CD1c-positive myeloid dendritic cell (primary cell): ENCODE measurements at regions not wholly inside any gene's neighbourhood (a gene's known extent, or its start where the extent isn't known, plus 50 kb on each side); places are given as distances from the start of the nearest gene placed in this dataset.
A peak's percentile ranks its signal among the peaks of the same experiment; 100 is the strongest.
"Not testable (repeated sequence)": the region's sequence is repeated elsewhere in the genome, so short reads cannot be mapped to it uniquely, and the experiment has no call there.

Experiments used
- DNase-seq: peaks from one replicate; pipeline ENCODE4 v3.0.0-alpha.2; 2016; ENCODE audit errors: extremely low spot score

DNA sequence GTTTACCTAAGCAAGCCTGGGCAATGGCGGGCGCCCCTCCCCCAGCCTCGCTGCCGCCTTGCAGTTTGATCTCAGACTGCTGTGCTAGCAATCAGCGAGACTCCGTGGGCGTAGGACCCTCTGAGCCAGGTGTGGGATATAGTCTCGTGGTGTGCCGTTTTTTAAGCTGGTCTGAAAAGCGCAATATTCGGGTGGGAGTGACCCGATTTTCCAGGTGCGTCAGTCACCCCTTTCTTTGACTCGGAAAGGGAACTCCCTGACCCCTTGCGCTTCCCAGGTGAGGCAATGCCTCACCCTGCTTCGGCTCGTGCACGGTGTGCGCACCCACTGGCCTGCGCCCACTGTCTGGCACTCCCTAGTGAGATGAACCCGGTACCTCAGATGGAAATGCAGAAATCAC is 442.6 kb upstream of the MTPN start:
- not testable (repeated sequence) for DNase-seq

DNA sequence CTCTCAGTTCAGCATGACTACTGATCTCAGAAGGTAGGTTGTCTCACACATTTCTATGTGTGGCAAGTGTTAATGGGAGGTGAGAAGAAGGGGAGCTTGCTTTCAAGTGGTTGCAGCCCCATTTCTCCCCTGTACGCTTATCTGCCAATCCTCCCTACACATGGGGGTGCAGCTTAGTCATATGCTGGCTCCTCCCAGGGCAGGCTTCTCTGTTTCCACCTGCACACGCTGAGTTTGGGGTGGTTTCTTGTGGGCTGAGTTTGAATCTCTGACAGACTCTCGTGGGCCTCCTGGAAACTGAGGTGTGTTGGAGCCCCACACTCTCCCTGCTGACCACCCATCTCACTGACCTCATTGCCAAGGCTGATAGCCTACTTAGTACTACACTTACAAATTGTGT is 435.8 kb upstream of the MTPN start:
- no peak for DNase-seq

DNA sequence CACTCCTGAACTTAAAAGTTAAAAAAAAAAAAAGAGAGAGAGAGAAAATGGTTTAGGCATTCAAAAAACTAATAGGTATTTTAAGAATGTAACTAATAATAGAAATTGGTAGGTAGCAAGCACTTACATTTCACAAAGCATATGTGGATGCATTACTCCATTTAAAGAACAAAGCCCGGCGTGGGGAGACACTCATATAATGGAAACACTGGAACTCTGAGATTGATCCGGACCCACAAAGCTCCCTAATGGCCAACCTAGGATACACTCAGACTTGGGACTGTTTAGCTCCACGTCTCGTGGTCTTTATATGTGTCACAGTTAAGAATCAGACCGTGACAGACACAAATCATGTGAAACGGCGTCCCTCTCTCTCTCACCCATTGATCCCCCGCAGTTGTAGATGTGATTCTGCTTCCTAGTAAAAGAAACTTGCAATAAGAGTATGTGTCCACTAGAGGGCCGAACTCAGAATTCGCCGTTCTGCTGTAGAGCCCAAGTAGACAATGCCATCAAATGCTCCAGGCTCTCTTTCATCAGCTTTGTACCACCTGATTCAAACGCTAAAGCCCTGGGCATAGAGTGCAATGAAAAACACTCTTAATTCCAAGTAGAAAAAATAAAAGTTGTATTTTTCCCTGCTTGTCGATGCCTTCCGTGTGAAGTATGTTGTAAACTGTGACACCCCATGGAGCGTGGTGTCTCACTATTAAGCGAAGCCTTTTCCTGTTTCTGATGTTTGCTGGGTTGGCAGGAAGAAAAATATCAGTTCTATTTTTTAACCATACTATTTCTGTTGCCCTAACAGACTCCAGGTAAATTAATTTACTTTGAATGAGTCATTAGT is 429.0 kb upstream of the MTPN start:
- peak; percentile 48 for DNase-seq

DNA sequence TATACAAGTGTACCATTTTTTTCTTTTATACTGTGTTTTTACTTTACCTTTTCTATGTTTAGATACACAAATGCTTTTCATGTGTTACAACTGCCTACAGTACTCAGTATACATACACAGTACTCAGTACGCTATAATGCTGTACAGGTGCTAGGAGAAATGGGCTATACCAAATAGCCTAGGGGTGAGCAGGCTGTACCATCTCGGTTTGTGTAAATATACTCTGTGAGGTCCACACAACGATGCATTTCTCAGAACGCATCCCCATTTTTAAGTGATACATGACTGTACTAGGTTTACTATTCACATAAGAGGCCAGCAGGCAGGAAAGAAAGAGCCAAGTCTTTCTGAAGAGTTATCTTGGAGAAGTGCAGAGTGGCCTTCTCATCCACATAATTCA is 426.4 kb upstream of the MTPN start:
- no peak for DNase-seq

DNA sequence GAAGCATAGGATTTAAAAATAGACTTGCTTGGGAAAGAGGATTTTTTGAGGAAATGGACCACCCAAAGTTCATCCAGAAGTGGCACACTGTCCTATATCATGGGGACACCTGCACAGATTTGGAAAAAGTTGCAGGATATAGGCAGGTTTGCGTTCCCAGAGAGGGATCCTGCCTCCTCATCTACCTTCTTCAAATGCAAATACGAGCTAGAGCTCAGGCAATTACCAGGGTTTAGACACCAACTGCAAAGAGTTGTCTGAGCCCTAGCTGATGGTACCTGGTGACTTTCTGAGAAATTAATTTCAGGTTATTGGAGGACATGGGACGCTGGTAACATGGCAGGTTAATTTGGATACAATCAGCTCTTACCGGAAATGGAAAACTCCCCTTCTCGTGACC is 423.7 kb upstream of the MTPN start:
- DNase-seq = no peak

DNA sequence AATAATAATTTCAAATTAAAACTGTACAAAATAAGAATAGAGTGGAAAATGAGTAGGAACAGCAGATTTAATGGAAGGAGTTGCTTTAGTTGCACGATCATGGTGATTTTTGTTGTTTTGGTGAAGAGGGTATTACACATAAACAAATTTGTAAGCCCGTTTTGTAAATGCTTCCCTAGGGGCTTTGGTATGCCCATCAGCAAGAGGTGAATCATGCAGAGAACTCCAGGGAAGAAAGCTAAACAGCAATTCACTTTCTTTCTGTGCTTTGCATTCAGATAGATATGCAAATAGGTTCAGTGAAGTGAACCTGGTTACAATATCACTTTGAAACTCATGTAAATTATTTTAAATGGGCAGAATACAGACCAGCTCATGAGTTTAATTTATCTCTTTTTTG is 422.2 kb upstream of the MTPN start:
- no peak for DNase-seq

DNA sequence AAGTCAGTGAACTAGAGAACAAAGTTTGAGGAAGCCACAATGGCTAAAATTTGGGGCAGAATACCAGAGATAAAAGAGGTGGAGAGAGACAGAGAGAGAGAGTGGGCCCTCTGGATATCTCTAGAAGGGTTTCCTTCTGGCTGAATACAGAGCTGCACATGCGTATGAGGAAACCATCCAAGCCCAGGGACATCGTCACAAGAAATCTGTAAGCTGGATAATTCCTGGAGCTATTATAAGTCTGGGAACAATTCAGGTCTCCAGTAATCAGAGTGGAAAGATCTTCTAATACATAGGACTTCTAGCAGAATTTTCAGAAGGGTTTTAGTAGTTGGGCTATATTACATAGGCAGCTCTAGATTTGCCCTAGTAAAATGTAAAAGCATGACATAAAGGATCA is 415.7 kb upstream of the MTPN start:
- no peak for DNase-seq

DNA sequence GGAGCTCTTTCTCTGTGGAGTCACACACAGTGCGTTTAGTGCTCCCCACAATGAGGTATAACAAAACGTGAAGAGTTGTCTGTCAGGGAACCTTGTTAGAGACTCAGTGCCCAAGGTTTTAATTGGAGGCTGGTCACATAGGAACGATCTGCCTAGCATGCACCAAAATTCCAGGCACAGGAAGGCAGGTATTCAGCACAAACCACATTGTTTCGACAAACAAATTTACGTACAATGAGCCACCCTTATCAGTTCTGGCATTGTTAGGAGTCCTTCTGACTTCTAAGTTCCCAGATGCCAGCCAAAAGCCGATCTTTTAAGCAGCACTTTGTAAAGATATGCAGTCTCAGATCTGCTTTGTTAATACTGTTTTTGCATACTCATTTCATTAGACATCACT is 414.2 kb upstream of the MTPN start:
- DNase-seq = no peak

DNA sequence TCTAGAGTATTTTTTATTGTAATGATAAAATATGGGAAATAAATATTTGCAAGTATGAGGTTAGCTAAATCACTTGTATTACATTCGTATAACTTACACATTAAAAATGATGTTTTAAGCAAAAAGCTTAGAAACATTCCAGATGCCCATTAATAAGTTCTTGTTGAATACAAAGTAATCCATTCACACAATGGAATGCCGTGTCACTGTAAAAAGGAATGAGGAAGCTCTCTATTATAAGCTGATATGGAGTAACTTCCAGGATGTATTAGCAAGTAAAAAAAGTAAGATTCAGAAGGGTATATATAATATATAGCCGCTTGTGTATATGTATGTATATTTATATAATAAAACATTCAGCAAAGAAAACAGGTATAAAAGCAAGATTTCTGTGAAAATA is 412.8 kb upstream of the MTPN start:
- no peak for DNase-seq

DNA sequence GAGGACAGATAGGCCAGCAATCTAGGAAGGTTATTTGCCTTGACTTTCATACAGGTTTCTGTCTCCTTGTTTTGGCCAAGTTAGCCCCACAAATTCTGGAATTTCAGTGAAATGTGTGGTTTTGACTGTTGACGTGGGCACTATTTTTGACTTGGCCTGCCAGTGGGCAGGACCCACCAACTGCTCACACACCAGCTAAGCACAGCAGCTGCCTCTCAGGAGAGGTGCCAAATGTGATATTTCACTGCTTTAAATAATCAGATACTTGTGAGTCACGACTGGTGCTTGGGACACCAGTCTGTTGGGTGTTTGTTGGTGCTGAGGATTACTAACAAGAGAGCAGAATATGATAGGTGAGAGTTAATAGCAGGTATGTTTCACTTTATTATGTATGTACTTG is 409.7 kb upstream of the MTPN start:
- no peak for DNase-seq

DNA sequence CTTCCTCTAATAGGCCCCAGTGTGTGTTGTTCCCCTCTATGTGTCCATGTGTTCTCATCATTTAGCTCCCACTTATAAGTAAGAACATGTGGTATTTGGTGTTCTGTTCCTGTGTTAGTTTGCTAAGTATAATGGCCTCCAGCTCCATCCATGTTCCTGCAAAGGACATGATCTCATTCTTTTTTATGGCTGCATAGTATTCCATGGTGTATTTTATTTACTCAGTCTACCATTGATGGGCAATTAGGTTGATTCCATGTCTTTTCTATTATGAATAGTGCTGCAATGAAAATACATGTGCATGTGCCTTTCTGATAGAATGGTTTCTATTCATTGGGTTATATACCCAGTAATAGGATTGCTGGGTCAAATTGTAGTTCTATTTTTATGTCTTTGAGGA is 394.2 kb upstream of the MTPN start:
- DNase-seq = not testable (repeated sequence)

DNA sequence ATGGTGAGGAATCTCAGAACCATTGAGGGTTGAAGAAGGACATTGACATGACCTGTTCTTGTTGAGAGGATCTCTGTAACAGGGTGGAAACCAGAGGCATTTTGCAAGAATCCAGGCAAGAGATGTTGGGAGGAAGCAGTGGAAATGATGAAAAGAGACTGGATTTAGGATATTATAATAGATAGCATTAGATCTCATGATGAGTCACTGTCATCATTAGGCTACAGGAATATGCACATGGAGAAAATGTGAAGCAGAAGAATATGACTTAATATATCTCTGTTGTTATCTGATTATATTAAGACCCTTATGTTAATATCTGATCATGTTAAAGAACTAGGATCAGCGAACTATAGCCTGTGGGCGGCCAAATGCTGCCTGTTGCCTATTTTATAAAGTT is 393.0 kb upstream of the MTPN start:
- DNase-seq = no peak

DNA sequence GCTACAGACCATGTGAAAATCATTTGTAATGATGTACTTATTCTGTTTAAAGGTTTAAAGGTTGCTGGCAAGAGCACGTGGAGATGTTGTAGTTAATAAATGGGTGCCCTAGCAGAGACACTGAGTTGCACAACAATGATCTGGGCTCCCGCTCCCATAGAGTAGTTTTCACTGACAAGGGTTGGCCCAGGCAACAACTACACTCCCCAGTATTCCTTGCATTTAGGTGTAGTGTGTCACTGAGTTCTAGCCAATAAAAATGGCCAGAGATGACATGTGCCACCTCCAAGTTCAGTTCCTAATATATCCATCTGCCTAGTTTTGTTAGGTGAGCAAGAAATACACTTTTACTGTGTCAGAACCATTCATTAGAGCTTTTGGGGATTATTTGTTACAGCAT is 392.1 kb upstream of the MTPN start:
- no peak for DNase-seq

DNA sequence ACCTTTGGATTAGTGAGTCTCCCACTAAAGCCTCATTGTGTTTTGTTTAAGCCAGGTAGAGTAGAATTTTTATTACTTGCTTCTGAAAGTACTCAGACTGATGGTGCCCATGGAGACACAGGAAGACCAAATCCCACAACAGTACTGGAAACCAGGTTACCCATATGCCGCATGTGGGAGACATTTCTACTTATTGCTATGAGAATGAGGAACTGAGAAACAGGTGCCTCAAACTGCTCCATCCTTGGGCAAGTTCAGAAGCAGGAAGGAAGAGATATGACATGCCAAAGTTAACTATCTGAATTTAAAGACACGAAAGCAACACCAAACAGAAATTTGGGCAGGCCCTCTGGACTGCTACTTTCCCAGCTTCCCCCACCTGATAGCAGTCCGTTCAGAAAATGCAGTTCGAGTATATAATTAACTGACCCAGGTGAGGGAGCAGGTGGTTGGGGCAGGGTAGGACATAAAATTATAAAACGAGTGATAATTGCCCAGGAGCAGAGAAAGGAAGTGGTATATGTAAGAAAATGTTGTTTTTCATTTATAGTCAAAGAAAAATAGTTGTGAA is 382.3 kb upstream of the MTPN start:
- DNase-seq = no peak

DNA sequence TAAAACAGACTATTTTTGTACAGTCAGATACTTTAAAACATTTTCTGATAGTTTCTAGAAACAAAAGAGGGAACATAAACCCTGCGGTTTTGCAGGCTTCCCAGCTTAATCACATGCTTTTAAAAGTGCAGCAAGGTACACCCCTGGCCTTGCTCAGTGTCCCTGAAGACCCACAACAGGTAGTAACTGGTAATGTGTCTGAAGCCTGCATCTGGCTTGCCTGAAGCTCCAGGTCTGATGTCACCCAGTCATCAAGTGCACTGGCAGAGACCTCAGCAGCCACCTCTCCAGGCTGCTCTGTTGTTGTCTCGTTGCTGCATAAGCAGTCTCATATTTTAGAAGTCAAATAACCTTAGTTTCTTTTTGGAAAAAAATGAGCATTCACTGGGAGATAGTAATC is 376.1 kb upstream of the MTPN start:
- DNase-seq = no peak

DNA sequence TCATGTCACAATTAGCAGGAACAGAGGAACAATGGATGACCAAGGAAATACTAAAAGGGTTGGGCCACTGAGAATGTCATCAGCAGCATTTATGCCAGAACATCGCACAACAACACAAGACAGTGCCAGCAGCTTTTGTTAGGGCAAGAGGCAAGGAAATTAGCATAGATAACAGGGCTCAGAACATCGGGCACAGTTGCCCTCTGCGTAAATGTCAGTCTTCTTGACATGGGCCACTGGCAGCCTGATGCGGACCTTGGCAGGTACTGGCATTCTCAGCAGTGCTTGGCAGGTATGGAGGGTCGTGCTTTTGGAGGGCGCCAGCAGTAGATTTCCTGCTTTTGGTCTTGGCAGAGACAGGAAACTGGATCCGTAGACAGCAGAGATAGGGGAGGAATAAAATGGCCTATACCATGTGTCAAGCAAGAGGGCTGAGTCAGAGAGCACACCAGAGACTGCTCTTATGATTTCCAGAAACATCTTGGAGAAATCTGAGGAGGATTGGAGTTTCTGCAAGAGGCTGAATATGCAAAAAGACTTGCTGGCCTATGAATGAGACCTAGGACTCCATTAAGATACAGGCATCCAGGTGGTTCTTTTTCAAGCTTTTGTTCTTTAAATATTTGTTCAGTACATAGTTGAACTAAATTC is 371.5 kb upstream of the MTPN start:
- no peak for DNase-seq

DNA sequence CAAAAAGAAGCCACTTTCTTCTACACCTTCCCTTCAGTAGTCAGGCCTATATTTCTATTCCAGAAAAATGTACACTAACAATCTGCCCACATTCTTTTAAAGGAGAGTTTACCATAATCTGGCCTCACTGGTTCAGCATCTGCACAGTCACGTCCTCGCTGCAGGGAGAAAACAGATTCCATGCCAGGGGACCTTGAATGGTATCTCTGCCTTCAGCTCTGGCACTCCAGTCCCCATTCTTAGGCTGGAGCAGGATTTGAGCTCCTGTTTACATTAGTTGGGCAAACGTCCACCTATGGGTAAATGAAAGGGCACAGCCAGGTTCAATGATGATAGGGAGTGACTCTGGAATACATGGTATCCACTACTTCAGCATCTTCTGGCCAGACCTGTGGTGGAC is 371.0 kb upstream of the MTPN start:
- no peak for DNase-seq

DNA sequence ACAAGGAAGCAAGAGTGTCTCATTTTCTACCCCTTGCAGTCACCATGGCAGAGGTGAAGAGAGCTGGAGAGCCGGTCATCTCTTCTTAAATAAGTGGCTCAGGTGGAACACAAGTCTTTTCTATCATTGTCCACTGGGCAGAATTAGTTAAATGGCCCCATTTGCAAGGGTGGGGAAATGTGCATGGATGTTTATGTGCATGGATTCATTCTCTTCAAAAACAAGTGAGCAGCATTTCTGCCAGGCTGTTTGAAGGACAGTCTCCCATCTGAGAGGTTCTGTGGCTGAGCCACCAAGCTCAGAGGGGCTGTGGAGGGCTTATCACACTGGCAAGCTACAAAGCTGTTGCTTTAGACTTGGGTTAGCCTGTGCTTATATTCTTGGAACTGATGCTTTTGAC is 370.3 kb upstream of the MTPN start:
- no peak for DNase-seq

DNA sequence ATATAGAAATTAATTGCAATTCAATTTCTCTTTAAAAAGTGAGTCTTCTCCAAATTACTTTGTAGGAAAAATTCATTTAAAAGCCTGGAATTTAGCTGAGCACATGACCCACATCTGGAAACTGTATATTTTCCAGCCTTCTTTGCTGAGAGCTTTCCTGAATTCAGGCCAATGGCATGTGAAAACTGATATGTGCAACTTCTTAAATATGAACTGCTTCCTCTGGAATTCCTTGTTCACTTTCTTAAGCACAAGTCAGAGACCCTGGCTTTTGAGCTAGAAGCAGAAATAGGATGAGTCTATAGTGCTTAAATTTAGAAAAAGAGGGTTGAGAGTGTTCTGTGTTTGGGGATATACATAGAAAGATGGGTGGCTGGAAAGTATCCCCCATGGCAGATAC is 365.1 kb upstream of the MTPN start:
- DNase-seq = no peak

DNA sequence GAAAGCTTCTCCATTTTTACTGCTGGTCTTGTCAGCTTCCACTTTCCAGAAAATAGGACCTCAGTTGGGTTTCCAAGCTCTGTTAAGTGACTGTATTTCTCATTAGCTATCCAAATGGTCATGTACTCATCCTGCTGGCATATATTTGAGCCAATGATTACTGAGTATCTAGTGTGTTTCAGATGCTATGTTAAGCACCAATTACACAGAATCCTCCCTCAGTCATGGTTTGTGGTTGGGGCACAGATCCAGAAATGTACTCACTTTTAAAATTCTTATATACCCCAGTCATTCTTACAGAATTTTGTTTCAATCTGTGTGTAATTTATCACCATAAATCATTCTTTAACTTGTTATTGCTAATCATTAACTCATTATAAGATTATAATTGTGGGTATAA is 362.3 kb upstream of the MTPN start:
- DNase-seq = no peak

DNA sequence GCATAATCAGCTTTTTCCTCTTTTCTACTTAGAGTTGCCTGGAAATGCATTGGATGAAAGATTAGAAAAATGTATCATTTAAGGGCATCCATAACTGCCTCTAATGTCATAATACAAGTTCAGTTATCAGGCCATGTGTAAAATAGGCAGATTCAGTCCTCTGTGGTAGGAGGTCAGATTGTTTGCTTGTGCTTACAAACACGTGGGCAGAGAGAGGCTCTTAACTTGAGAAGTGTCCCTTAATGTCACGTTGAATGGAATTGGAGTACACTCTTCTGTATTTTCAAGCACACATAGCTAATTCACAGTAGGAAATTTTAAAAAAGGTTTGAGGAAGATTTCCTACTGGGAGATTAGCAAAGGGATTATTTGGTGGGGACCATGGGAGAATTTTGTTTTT is 359.8 kb upstream of the MTPN start:
- no peak for DNase-seq

DNA sequence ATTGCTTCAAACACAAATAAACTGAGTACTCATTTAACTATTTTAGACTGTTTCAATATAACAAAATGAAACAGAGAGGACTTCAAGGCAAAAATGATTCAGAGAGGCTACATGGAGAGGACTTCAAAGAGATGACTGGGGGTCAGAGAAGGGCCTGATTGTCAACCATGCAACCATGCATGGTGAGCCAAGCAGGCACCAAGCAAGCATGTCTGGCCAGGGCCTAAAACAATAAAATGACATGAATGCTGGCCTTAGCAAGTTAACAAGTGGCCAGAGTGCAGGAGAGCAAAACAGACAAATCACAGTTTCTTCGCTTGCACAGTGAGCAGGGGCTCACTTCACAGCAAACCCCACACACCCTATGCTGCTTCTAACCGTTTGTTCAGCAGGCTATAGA is 356.5 kb upstream of the MTPN start:
- no peak for DNase-seq

DNA sequence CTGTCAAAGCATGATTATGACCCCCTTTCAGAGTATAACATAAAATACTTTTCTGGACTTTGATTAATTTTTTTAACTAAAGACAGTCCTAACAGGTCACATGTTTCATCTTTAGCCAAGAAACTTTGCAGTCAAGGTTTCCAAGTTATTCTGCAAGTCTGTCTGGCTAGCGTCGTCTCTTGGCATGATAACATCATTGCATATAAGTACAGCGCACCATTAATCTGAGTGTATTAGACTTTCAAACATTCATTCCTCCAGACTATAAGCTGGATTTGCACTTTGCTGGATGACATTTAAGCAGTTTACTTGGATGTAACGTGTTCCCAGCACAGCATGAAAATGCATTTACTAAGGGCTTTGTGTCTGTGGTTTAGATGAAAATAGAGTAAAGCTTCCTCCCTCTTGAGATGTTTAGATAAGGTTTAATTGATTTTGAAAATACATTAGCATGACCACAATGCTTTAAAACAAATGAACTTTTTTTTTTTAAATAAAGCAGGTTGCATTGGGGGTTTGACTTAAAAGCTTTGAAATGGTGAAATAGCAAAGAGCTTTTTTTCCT is 349.0 kb upstream of the MTPN start:
- DNase-seq = no peak
